Right atrium auricular region (tissue), 2 donors: ENCODE measurements at regions not wholly inside any gene's neighbourhood (a gene's known extent, or its start where the extent isn't known, plus 50 kb on each side); places are given as distances from the start of the nearest gene placed in this dataset.

Experiments
- DNase-seq: peaks from one replicate; pipeline ENCODE4 v3.0.0-alpha.2; 2019; ENCODE audit warnings: low spot score
- H3K27ac ChIP-seq, 2 donors: fragments of 200-600 bp; sonication (generic); 1 replicate in 1 of 2; 2 replicates in 1 of 2; pipeline ENCODE4 v1.5.1; 2016 to 2019
- H3K27me3 ChIP-seq, 2 donors: fragments of 200-600 bp; sonication (generic); one replicate each; pipeline versions ENCODE4 v1.5.1 to v1.6.0; 2017 to 2019
- H3K36me3 ChIP-seq: fragments of 200-600 bp; sonication (generic); one replicate; pipeline ENCODE4 v1.5.1; 2016
- H3K4me1 ChIP-seq, 2 donors: fragments of 200-600 bp; sonication (generic); one replicate each; pipeline versions ENCODE4 v1.5.1 to v1.6.0; 2017 to 2019
- H3K4me3 ChIP-seq, 2 donors: fragments of 200-600 bp; sonication (generic); 1 replicate in 1 of 2; 2 replicates in 1 of 2; pipeline ENCODE4 v1.5.1; 2017 to 2019; ENCODE audit warnings: mild to moderate bottlenecking in 1 of 2, moderate library complexity in 1 of 2
- H3K9me3 ChIP-seq, 2 donors: fragments of 200-600 bp; sonication (generic); one replicate each; pipeline ENCODE4 v1.5.1; 2019
- TF ChIP-seq, protein P1 (sequence below), 2 donors: fragments of 200-600 bp; sonication (generic); IDR thresholded peaks; one replicate each; pipeline ENCODE4 v1.5.1; 2019; ENCODE audit warnings: antibody characterized with exemption in 2 of 2

DNA sequence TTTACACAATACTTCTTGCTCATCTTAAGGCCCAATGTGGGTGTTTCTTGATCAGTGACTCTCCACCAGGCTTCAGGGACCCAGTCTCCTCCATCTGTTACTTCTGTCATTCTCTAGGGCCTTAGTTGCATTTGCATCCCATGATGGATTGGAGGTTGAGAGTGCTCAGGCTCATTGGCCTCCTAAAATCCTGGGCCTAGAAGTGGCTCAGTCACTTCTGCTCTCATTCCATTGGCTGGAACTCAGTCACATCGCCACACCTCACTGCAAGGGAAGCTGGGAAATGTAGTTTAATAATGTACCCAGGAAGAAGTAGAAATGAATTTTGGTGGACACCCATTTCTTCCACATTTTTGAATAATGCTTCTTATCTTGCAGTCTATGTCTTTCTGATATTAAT lies 223.5 kb downstream of the HRH4 start:
- no peak for DNase-seq
- no peaks in the 10 kb centered on the region for H3K36me3 ChIP-seq
- peaks cover 0 to 5% of the 10 kb centered on the region in 2 donors for H3K9me3 ChIP-seq
- TF ChIP-seq, protein P1, sequence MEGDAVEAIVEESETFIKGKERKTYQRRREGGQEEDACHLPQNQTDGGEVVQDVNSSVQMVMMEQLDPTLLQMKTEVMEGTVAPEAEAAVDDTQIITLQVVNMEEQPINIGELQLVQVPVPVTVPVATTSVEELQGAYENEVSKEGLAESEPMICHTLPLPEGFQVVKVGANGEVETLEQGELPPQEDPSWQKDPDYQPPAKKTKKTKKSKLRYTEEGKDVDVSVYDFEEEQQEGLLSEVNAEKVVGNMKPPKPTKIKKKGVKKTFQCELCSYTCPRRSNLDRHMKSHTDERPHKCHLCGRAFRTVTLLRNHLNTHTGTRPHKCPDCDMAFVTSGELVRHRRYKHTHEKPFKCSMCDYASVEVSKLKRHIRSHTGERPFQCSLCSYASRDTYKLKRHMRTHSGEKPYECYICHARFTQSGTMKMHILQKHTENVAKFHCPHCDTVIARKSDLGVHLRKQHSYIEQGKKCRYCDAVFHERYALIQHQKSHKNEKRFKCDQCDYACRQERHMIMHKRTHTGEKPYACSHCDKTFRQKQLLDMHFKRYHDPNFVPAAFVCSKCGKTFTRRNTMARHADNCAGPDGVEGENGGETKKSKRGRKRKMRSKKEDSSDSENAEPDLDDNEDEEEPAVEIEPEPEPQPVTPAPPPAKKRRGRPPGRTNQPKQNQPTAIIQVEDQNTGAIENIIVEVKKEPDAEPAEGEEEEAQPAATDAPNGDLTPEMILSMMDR (IDR thresholded peaks at IDR 0.05): no peak
- no peaks in the 10 kb centered on the region for H3K4me1 ChIP-seq
- no peaks in the 10 kb centered on the region for H3K27me3 ChIP-seq
- H3K4me3 ChIP-seq: no peak overlapping the region
- no peak overlapping the region for H3K27ac ChIP-seq

DNA sequence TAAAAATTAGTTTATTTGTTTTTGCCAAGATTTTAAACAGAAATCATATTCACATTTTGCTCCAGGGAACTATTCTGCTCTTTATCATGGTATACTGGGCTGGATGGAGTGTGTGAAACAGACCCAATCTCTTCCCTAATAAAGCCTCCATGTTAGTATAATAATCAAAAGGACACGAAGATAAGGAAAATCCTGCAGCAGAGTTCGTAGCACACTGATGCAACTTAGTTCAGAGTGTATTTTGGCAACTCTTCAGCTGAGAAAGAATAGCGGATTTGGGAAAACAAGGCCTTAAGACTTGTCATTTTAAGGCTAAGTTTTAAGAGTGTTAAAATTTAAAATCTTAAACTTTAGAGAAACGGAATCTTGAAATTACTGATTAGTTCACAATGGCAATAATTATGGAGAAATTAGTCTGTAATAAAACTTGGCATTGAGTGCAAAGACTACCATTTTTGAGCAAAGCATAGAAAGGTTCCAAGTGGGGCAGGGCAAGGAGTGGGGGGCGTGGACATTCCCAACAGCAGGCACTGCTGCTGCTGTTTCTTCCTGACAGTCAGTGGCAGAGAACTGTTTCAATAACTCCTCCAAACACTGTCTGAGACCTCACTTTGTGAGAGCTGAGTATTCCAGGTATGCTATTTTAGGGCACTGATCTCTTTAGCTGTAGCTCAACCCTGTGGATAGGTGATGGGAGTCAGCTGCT lies 225.0 kb downstream of the HRH4 start:
- Histone ChIP-seq H3K27me3 (no peaks in the 10 kb centered on the region), H3K36me3 (no peaks in the 10 kb centered on the region), H3K4me1 (no peaks in the 10 kb centered on the region), H3K9me3 (peaks cover 0 to 5% of the 10 kb centered on the region in 2 donors), H3K27ac (no peak overlapping the region), H3K4me3 (no peak overlapping the region)
- DNase-seq: no peak
- TF ChIP-seq, protein P1 (IDR thresholded peaks at IDR 0.05): no peak

DNA sequence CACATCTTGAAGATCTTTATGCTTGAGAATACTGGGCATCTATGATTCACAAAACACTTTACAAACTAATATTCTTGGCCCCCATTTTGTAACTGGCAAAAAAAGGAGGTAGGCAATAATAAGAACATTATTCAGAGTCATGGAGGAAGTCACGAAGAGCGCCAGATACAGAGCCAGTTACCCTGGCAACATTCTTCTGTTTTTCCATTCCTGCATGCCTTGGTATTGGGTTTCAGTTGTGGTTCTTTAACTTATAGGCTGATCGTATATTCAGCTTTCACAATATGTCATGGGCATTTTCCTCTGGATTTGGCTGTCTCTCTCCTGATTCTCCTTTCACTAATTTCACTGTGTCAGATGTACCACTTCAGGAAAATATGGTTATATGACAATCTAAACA lies 234.7 kb downstream of the HRH4 start:
- DNase-seq: no peak
- H3K4me1 ChIP-seq: no peaks in the 10 kb centered on the region

DNA sequence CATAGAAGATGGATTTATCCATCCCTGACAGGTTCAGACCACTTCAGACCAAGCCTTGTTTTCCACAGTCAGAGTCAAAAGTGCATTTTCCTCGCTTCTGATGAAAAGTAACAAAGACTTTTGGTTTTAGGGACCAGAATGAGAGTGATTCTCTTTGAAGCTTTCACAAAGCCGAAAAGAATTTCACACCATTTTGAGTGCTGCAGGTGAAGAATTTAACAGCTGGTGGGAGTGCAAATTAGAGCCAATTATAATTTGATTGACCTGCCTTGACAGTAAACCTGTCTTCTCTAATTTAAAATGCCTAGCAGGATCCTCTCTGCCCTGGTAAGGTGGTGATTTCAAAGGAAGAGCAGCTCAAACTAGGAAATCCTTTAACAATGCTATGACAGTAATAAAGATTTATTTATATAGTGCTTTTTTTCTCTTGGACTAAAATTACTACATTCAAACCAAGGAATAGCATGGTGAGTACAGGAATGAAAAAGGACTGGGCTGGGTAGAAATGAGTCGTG lies 241.6 kb downstream of the HRH4 start:
- DNase-seq: no peak
- no peaks in the 10 kb centered on the region for H3K27me3 ChIP-seq
- H3K4me1 ChIP-seq: no peaks in the 10 kb centered on the region

More for the DNA sequence above, 234.7 kb downstream of the HRH4 start:
- TF ChIP-seq, protein P1 (IDR thresholded peaks at IDR 0.05): no peak
- Histone ChIP-seq H3K9me3 (peaks cover 0 to 10% of the 10 kb centered on the region in 2 donors), H3K4me3 (no peak overlapping the region), H3K27me3 (no peaks in the 10 kb centered on the region), H3K36me3 (no peaks in the 10 kb centered on the region), H3K27ac (no peak overlapping the region)

DNA sequence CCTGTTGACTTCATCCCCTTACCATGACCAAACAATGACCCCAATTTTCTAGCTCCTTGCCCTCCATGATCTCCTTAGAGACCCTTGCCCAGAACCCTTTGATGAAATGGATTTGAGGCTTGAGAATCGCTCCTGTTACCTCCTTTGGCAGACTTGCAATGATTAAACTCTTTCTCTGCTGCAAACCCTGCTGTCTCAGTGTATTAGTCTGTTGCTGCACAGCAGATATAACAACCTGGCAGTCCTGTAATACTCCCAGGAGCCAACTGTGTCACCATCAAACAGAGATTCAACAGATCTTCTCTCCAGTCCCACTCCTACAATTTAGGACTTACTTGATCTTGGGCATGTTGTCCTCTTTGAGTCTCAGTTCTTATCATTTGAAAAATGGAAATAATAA lies 242.9 kb downstream of the HRH4 start:
- peaks cover 0 to 8% of the 10 kb centered on the region in 2 donors for H3K9me3 ChIP-seq
- no peak overlapping the region for H3K4me3 ChIP-seq
- TF ChIP-seq, protein P1 (IDR thresholded peaks at IDR 0.05): no peak
- H3K4me1 ChIP-seq: no peaks in the 10 kb centered on the region
- H3K27ac ChIP-seq: no peak overlapping the region
- DNase-seq: no peak
- no peaks in the 10 kb centered on the region for H3K36me3 ChIP-seq
- H3K27me3 ChIP-seq: no peaks in the 10 kb centered on the region

More for the DNA sequence above, 241.6 kb downstream of the HRH4 start:
- H3K4me3 ChIP-seq: no peak overlapping the region
- H3K27ac ChIP-seq: no peak overlapping the region
- TF ChIP-seq, protein P1 (IDR thresholded peaks at IDR 0.05): no peak
- H3K36me3 ChIP-seq: no peaks in the 10 kb centered on the region
- peaks cover 0 to 8% of the 10 kb centered on the region in 2 donors for H3K9me3 ChIP-seq
